ENCODE measurements at regions not wholly inside any gene's neighbourhood (a gene's known extent, or its start where the extent isn't known, plus 50 kb on each side); places are given as distances from the start of the nearest gene placed in this dataset.

GRCh38 chr12:24087294-24087693 lies 137.8 kb upstream of the SOX5 start:
- Mint-ChIP-seq H3K36me3 (ENCODE audit: insufficient read depth) (no peaks in the 10 kb centered on the region), H3K4me3 (no peak overlapping the region), H3K9me3 (no peaks in the 10 kb centered on the region), H3K27me3 (ENCODE audit: low read depth) (no peaks in the 10 kb centered on the region), H3K4me1 (ENCODE audit: low read depth) (no peaks in the 10 kb centered on the region)
- ATAC-seq = no peak
- no peak for DNase-seq

- Mint-ChIP-seq H3K4me1 (ENCODE audit: low read depth) (no peaks in the 10 kb centered on the region), H3K4me3 (no peak overlapping the region), H3K27me3 (ENCODE audit: low read depth) (no peaks in the 10 kb centered on the region), H3K9me3 (no peaks in the 10 kb centered on the region), H3K36me3 (ENCODE audit: insufficient read depth) (no peaks in the 10 kb centered on the region)
- DNase-seq (no peak), ATAC-seq (no peak)
Observed at GRCh38 chr12:24084800-24085199, 135.3 kb upstream of the SOX5 start.

- no peak for ATAC-seq
- Mint-ChIP-seq H3K4me3 (no peak overlapping the region), H3K27me3 (ENCODE audit: low read depth) (no peaks in the 10 kb centered on the region), H3K4me1 (ENCODE audit: low read depth) (no peaks in the 10 kb centered on the region), H3K36me3 (ENCODE audit: insufficient read depth) (no peaks in the 10 kb centered on the region), H3K9me3 (no peaks in the 10 kb centered on the region)
- no peak for DNase-seq
Observed at GRCh38 chr12:24083838-24084237, 134.4 kb upstream of the SOX5 start.

- DNase-seq (no peak), ATAC-seq (no peak)
- Mint-ChIP-seq H3K4me1 (ENCODE audit: low read depth) (no peaks in the 10 kb centered on the region), H3K9me3 (peaks cover 3% of the 10 kb centered on the region), H3K36me3 (ENCODE audit: insufficient read depth) (no peaks in the 10 kb centered on the region), H3K27me3 (ENCODE audit: low read depth) (no peaks in the 10 kb centered on the region), H3K4me3 (no peak overlapping the region)
Observed at GRCh38 chr12:24081606-24082005, 132.1 kb upstream of the SOX5 start.

- peaks cover 6% of the 10 kb centered on the region for H3K9me3 Mint-ChIP-seq
- H3K36me3 Mint-ChIP-seq (ENCODE audit: insufficient read depth) = no peaks in the 10 kb centered on the region
- H3K27me3 Mint-ChIP-seq (ENCODE audit: low read depth) = no peaks in the 10 kb centered on the region
- no peaks in the 10 kb centered on the region for H3K4me1 Mint-ChIP-seq (ENCODE audit: low read depth)
- no peak for DNase-seq
- no peak overlapping the region for H3K4me3 Mint-ChIP-seq
- ATAC-seq = no peak
Observed at GRCh38 chr12:24081092-24081529, 131.6 kb upstream of the SOX5 start.

GRCh38 chr12:24080465-24080864 lies 131.0 kb upstream of the SOX5 start:
- Mint-ChIP-seq H3K27me3 (ENCODE audit: low read depth) (no peaks in the 10 kb centered on the region), H3K36me3 (ENCODE audit: insufficient read depth) (no peaks in the 10 kb centered on the region), H3K9me3 (peaks cover 8% of the 10 kb centered on the region), H3K4me3 (no peak overlapping the region), H3K4me1 (ENCODE audit: low read depth) (no peaks in the 10 kb centered on the region)
- ATAC-seq (no peak), DNase-seq (no peak)

- peaks cover 10% of the 10 kb centered on the region for H3K9me3 Mint-ChIP-seq
- no peak for DNase-seq
- H3K36me3 Mint-ChIP-seq (ENCODE audit: insufficient read depth) = no peaks in the 10 kb centered on the region
- H3K27me3 Mint-ChIP-seq (ENCODE audit: low read depth) = no peaks in the 10 kb centered on the region
- H3K4me1 Mint-ChIP-seq (ENCODE audit: low read depth) = no peaks in the 10 kb centered on the region
- no peak for ATAC-seq
- no peak overlapping the region for H3K4me3 Mint-ChIP-seq
Observed at GRCh38 chr12:24079083-24079482, 129.6 kb upstream of the SOX5 start.

- DNase-seq (no peak), ATAC-seq (no peak)
- no peaks in the 10 kb centered on the region for H3K4me1 Mint-ChIP-seq (ENCODE audit: low read depth)
- H3K4me3 Mint-ChIP-seq = no peak overlapping the region
- H3K36me3 Mint-ChIP-seq (ENCODE audit: insufficient read depth) = no peaks in the 10 kb centered on the region
- H3K9me3 Mint-ChIP-seq = peaks cover 14% of the 10 kb centered on the region
- no peaks in the 10 kb centered on the region for H3K27me3 Mint-ChIP-seq (ENCODE audit: low read depth)
Observed at GRCh38 chr12:24078318-24078765, 128.9 kb upstream of the SOX5 start.

- Mint-ChIP-seq H3K36me3 (ENCODE audit: insufficient read depth) (no peaks in the 10 kb centered on the region), H3K4me3 (no peak overlapping the region), H3K4me1 (ENCODE audit: low read depth) (no peaks in the 10 kb centered on the region), H3K27me3 (ENCODE audit: low read depth) (no peaks in the 10 kb centered on the region), H3K9me3 (peaks cover 16% of the 10 kb centered on the region)
- ATAC-seq = no peak
- DNase-seq = no peak
Observed at GRCh38 chr12:24077161-24077560, 127.7 kb upstream of the SOX5 start.

GRCh38 chr12:24075650-24076049 lies 126.2 kb upstream of the SOX5 start:
- no peak for DNase-seq
- Mint-ChIP-seq H3K9me3 (peaks cover 16% of the 10 kb centered on the region), H3K4me3 (no peak overlapping the region), H3K36me3 (ENCODE audit: insufficient read depth) (no peaks in the 10 kb centered on the region), H3K27me3 (ENCODE audit: low read depth) (no peaks in the 10 kb centered on the region), H3K4me1 (ENCODE audit: low read depth) (no peaks in the 10 kb centered on the region)
- ATAC-seq = no peak

GRCh38 chr12:24073170-24073810 lies 123.8 kb upstream of the SOX5 start:
- no peak for ATAC-seq
- peaks cover 16% of the 10 kb centered on the region for H3K9me3 Mint-ChIP-seq

GRCh38 chr12:24072302-24072701 lies 122.8 kb upstream of the SOX5 start:
- H3K9me3 Mint-ChIP-seq = peaks cover 14% of the 10 kb centered on the region
- ATAC-seq = no peak

More at GRCh38 chr12:24073170-24073810, 123.8 kb upstream of the SOX5 start:
- no peaks in the 10 kb centered on the region for H3K27me3 Mint-ChIP-seq (ENCODE audit: low read depth)
- no peaks in the 10 kb centered on the region for H3K4me1 Mint-ChIP-seq (ENCODE audit: low read depth)
- DNase-seq = no peak
- H3K36me3 Mint-ChIP-seq (ENCODE audit: insufficient read depth) = no peaks in the 10 kb centered on the region
- no peak overlapping the region for H3K4me3 Mint-ChIP-seq

GRCh38 chr12:24071842-24072241 lies 122.4 kb upstream of the SOX5 start:
- ATAC-seq = no peak
- Mint-ChIP-seq H3K27me3 (ENCODE audit: low read depth) (no peaks in the 10 kb centered on the region), H3K4me1 (ENCODE audit: low read depth) (no peaks in the 10 kb centered on the region), H3K36me3 (ENCODE audit: insufficient read depth) (no peaks in the 10 kb centered on the region), H3K4me3 (no peak overlapping the region), H3K9me3 (peaks cover 13% of the 10 kb centered on the region)
- no peak for DNase-seq

More at GRCh38 chr12:24072302-24072701, 122.8 kb upstream of the SOX5 start:
- DNase-seq = no peak
- Mint-ChIP-seq H3K4me1 (ENCODE audit: low read depth) (no peaks in the 10 kb centered on the region), H3K27me3 (ENCODE audit: low read depth) (no peaks in the 10 kb centered on the region), H3K4me3 (no peak overlapping the region), H3K36me3 (ENCODE audit: insufficient read depth) (no peaks in the 10 kb centered on the region)

GRCh38 chr12:24069532-24070395 lies 120.3 kb upstream of the SOX5 start:
- no peaks in the 10 kb centered on the region for H3K27me3 Mint-ChIP-seq (ENCODE audit: low read depth)
- no peaks in the 10 kb centered on the region for H3K36me3 Mint-ChIP-seq (ENCODE audit: insufficient read depth)
- DNase-seq (no peak), ATAC-seq (no peak)
- peaks cover 7% of the 10 kb centered on the region for H3K9me3 Mint-ChIP-seq
- no peaks in the 10 kb centered on the region for H3K4me1 Mint-ChIP-seq (ENCODE audit: low read depth)
- H3K4me3 Mint-ChIP-seq = no peak overlapping the region

GRCh38 chr12:24066865-24067264 lies 117.4 kb upstream of the SOX5 start:
- DNase-seq = no peak
- Mint-ChIP-seq H3K9me3 (no peaks in the 10 kb centered on the region), H3K27me3 (ENCODE audit: low read depth) (no peaks in the 10 kb centered on the region), H3K4me3 (no peak overlapping the region), H3K36me3 (ENCODE audit: insufficient read depth) (no peaks in the 10 kb centered on the region), H3K4me1 (ENCODE audit: low read depth) (no peaks in the 10 kb centered on the region)
- ATAC-seq = no peak
